ENCODE measurements at regions not wholly inside any gene's neighbourhood (a gene's known extent, or its start where the extent isn't known, plus 50 kb on each side); places are given as distances from the start of the nearest gene placed in this dataset.
A peak's percentile ranks its signal among the peaks of the same experiment; 100 is the strongest.

- intact Hi-C loops (cut with DNase I, micrococcal nuclease) = loop anchor here in 1 of 2 donors (10.0 kb wide), 1 partner anchor 370 kb away; no protein-coding TSS in a partner anchor
- TF ChIP-seq CTCF (IDR thresholded peaks at IDR 0.05) = no peak
- H3K4me1 ChIP-seq (ENCODE audit: low read depth) = no peaks in the 10 kb centered on the region
- H3K4me3 ChIP-seq = no peak overlapping the region
- no peaks in the 10 kb centered on the region for H3K36me3 ChIP-seq (ENCODE audit: low read depth)
- no peak for DNase-seq
- H3K9me3 ChIP-seq = no peaks in the 10 kb centered on the region
- no peak for ATAC-seq
Measured at GRCh38 chr2:137834760-137835379, 129.4 kb upstream of the HNMT start.

DNA sequence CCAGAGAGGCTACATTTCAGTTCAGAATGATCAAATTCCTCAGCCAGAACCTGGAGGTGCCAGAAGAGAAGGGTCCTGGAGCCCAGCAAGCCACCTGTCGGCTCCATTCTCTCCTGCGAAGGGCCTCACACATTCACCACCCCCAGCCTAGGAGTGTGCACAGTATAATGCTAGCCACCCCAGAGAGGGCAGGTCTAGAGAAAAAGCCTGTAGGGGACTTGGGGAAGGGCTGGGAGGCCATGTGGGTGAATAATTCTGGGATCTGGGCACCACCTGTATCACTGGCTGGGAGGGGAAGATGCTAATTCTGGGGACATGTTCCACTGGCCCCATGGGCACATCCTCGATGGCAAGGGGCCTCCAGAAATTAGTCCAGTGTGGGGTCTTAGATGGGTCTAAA is 127.6 kb upstream of the HNMT start:
- ATAC-seq = no peak
- H3K9me3 ChIP-seq = no peaks in the 10 kb centered on the region
- no peak overlapping the region for H3K4me3 ChIP-seq
- no peaks in the 10 kb centered on the region for H3K4me1 ChIP-seq (ENCODE audit: low read depth)
- intact Hi-C loops (cut with DNase I, micrococcal nuclease) = loop anchor here in 1 of 2 donors (10.0 kb wide), 1 partner anchor 372 kb away; no protein-coding TSS in a partner anchor
- TF ChIP-seq CTCF (IDR thresholded peaks at IDR 0.05) = no peak
- no peak for DNase-seq
- H3K36me3 ChIP-seq (ENCODE audit: low read depth) = no peaks in the 10 kb centered on the region

DNA sequence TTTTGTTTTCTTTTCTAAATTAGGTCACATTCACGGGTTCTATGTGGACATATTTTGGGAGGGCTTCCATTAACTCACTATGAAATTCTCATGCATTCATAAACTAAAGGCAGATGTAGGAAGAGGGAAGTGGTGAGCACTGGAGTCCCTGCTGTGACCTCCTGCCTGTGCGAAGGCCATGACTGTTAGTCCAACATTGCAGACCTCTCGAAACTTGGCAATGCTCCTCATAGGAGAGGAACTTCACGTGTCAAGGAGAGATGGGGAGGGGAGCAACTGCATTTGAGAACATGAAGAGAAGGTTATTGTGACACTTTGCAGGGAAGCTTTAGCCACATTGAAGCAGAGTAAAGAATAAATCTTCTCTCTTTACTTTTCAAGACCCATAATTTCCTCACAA is 126.4 kb upstream of the HNMT start:
- no peaks in the 10 kb centered on the region for H3K9me3 ChIP-seq
- no peaks in the 10 kb centered on the region for H3K4me1 ChIP-seq (ENCODE audit: low read depth)
- no peak for TF ChIP-seq CTCF (IDR thresholded peaks at IDR 0.05)
- ATAC-seq = no peak
- intact Hi-C loops (cut with DNase I, micrococcal nuclease) = loop anchor here in 1 of 2 donors (10.0 kb wide), 1 partner anchor 373 kb away; no protein-coding TSS in a partner anchor
- H3K4me3 ChIP-seq = no peak overlapping the region
- DNase-seq = no peak
- no peaks in the 10 kb centered on the region for H3K36me3 ChIP-seq (ENCODE audit: low read depth)

- no peak for DNase-seq
- peak; percentile 63 for ATAC-seq
- no peaks in the 10 kb centered on the region for H3K4me1 ChIP-seq (ENCODE audit: low read depth)
- no peak overlapping the region for H3K4me3 ChIP-seq
- no peak for TF ChIP-seq CTCF (IDR thresholded peaks at IDR 0.05)
- H3K9me3 ChIP-seq = no peaks in the 10 kb centered on the region
- H3K36me3 ChIP-seq (ENCODE audit: low read depth) = no peaks in the 10 kb centered on the region
- intact Hi-C loops (cut with DNase I, micrococcal nuclease) = loop anchor here in 1 of 2 donors (10.0 kb wide), 1 partner anchor 374 kb away; no protein-coding TSS in a partner anchor
Measured at GRCh38 chr2:137838255-137839092, 125.8 kb upstream of the HNMT start.

- ATAC-seq (no peak), DNase-seq (no peak)
- intact Hi-C loops (cut with DNase I, micrococcal nuclease) = no loop called here
- peaks cover 3% of the 10 kb centered on the region for H3K9me3 ChIP-seq
- TF ChIP-seq CTCF (IDR thresholded peaks at IDR 0.05) = no peak
- H3K4me3 ChIP-seq = no peak overlapping the region
- H3K36me3 ChIP-seq (ENCODE audit: low read depth) = no peaks in the 10 kb centered on the region
- H3K4me1 ChIP-seq (ENCODE audit: low read depth) = no peaks in the 10 kb centered on the region
Measured at GRCh38 chr2:137842430-137842829, 121.8 kb upstream of the HNMT start.

Measured in mucosa of descending colon (tissue), 3 donors.